Endodermal cell (in vitro differentiated cells): ENCODE measurements at regions not wholly inside any gene's neighbourhood (a gene's known extent, or its start where the extent isn't known, plus 50 kb on each side); places are given as distances from the start of the nearest gene placed in this dataset.

Experiments
- DNase-seq: peaks from one replicate; pipeline ENCODE4 v3.0.0-alpha.2; 2017
- H3K27ac ChIP-seq: 2 replicates; pipeline ENCODE4 v1.5.1; 2013; ENCODE audit warnings: mild to moderate bottlenecking, low read depth, low read length, moderate library complexity
- H3K27me3 ChIP-seq: 2 replicates; pipeline ENCODE4 v1.6.1; 2013; ENCODE audit warnings: mild to moderate bottlenecking, low read length, moderate library complexity; ENCODE audit not compliant: insufficient read depth, control insufficient read depth, poor library complexity, severe bottlenecking
- H3K36me3 ChIP-seq: 2 replicates; pipeline ENCODE4 v1.7.0; 2013; ENCODE audit warnings: mild to moderate bottlenecking, low read length, moderate library complexity; ENCODE audit not compliant: control insufficient read depth, insufficient read depth
- H3K4me1 ChIP-seq: one replicate; pipeline ENCODE4 v1.7.0; 2013; ENCODE audit warnings: low read length; ENCODE audit not compliant: control insufficient read depth, insufficient read depth
- H3K4me3 ChIP-seq: 2 replicates; pipeline ENCODE4 v1.5.1; 2013; ENCODE audit warnings: mild to moderate bottlenecking, low read length, moderate library complexity
- H3K9ac ChIP-seq: 2 replicates; pipeline ENCODE4 v1.6.1; 2013; ENCODE audit warnings: mild to moderate bottlenecking, low read length, moderate library complexity; ENCODE audit not compliant: poor library complexity, severe bottlenecking; ENCODE audit errors: extremely low read depth
- H3K9me3 ChIP-seq: 2 replicates; pipeline ENCODE4 v1.6.1; 2013; ENCODE audit warnings: mild to moderate bottlenecking, low read length, moderate library complexity; ENCODE audit not compliant: control insufficient read depth
- H3K27ac Mint-ChIP-seq: 2 replicates; pipeline ENCODE4 v1.8.0; 2020; ENCODE audit warnings: mixed read lengths
- H3K27me3 Mint-ChIP-seq: 2 replicates; pipeline ENCODE4 v1.8.0; 2021; ENCODE audit warnings: mild to moderate bottlenecking, mixed read lengths; ENCODE audit not compliant: insufficient read depth
- H3K36me3 Mint-ChIP-seq: 2 replicates; pipeline ENCODE4 v1.8.0; 2020; ENCODE audit warnings: low read depth, mixed read lengths
- H3K4me1 Mint-ChIP-seq: 2 replicates; pipeline ENCODE4 v1.8.0; 2020; ENCODE audit warnings: mixed read lengths
- H3K4me3 Mint-ChIP-seq: 2 replicates; pipeline ENCODE4 v1.8.0; 2020; ENCODE audit warnings: mild to moderate bottlenecking, moderate library complexity, mixed read lengths
- H3K9me3 Mint-ChIP-seq: 2 replicates; pipeline ENCODE4 v1.8.0; 2020; ENCODE audit warnings: mild to moderate bottlenecking, mixed read lengths
- CTCF ChIP-seq: fragments of 200-600 bp; sonication (generic); conservative IDR thresholded peaks from 2 replicates; pipeline ENCODE4 v1.5.0; 2021; ENCODE audit warnings: antibody characterized with exemption, mild to moderate bottlenecking
- WGBS, 2 experiments: methylation state at CpG; one replicate each; pipeline versions ENCODE4 v1.1.5 to v1.1.7; 2013; ENCODE audit warnings: missing lambda C conversion rate in 2 of 2, mixed read lengths in 1 of 2; ENCODE audit not compliant: insufficient coverage in 1 of 2, insufficient read length in 1 of 2; 5-methylcytosine and 5-hydroxymethylcytosine counted together

DNA sequence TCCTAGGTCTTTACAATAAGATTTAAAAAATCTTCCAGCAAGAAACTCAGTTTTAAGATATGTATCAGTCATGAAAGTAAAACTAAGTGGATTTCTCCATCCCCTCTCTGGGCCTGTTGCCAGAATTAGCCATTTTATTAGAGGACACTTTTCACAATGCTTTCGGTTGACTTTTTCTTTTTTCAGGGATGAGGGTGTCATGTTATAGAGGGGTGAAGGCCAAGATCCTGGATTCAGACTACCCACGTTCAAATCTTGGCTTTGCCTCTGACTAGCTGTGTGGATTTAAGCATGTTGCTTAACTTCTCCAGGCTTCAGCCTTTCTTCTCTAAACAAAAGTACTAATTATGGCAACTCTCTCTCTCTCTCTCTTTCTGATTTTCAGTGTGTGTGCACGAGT lies 111.7 kb upstream of the COX10 start:
- H3K4me3 Mint-ChIP-seq, result no peak overlapping the region
- no peak overlapping the region for H3K9ac ChIP-seq
- no peaks in the 10 kb centered on the region for H3K36me3 Mint-ChIP-seq
- no peak for TF ChIP-seq CTCF
- no peak overlapping the region for H3K27ac Mint-ChIP-seq
- H3K4me1 ChIP-seq, result no peaks in the 10 kb centered on the region
- no peak overlapping the region for H3K4me3 ChIP-seq
- no peaks in the 10 kb centered on the region for H3K27me3 Mint-ChIP-seq
- H3K27me3 ChIP-seq, result no peaks in the 10 kb centered on the region
- H3K27ac ChIP-seq, result no peak overlapping the region
- peaks cover 2% of the 10 kb centered on the region for H3K4me1 Mint-ChIP-seq
- H3K36me3 ChIP-seq, result no peaks in the 10 kb centered on the region
- no peaks in the 10 kb centered on the region for H3K9me3 Mint-ChIP-seq
- WGBS, 2 experiments, result 93 to 100% methylated on average over 1 to 3 of the region's 3 CpGs
- H3K9me3 ChIP-seq, result no peaks in the 10 kb centered on the region
- no peak for DNase-seq

GRCh38 chr17:13958773-13959172 lies 110.5 kb upstream of the COX10 start:
- no peak overlapping the region for H3K4me3 ChIP-seq
- WGBS, 2 experiments, result 89 to 90% methylated on average over 4 of the region's 4 CpGs
- no peaks in the 10 kb centered on the region for H3K9me3 ChIP-seq
- no peak overlapping the region for H3K9ac ChIP-seq
- H3K27ac ChIP-seq, result no peak overlapping the region
- H3K36me3 ChIP-seq, result no peaks in the 10 kb centered on the region
- peaks cover 3% of the 10 kb centered on the region for H3K4me1 Mint-ChIP-seq
- no peaks in the 10 kb centered on the region for H3K36me3 Mint-ChIP-seq
- H3K9me3 Mint-ChIP-seq, result no peaks in the 10 kb centered on the region
- no peak overlapping the region for H3K4me3 Mint-ChIP-seq
- no peaks in the 10 kb centered on the region for H3K27me3 Mint-ChIP-seq
- H3K27ac Mint-ChIP-seq, result no peak overlapping the region
- H3K4me1 ChIP-seq, result no peaks in the 10 kb centered on the region
- no peaks in the 10 kb centered on the region for H3K27me3 ChIP-seq
- no peak for TF ChIP-seq CTCF
- no peak for DNase-seq

DNA sequence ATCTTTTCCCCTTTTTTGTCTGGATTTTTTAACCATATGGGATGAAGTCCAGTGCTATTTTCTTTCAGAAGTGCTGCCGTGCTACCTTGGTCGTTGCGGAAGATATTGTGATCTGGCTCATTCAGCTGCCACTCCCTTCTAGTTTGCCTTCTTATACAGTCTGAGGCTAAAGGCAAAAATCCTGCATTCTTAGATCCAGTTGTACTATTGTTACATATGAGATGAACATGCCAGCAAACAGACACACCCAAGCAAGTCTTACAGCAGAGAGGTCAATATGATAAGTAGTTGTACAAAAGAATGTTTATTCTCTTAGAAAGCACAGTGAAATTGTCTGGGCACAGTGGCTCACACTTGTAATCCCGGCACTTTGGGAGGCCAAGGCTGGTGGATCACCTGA lies 108.0 kb upstream of the COX10 start:
- no peak overlapping the region for H3K27ac ChIP-seq
- H3K27me3 ChIP-seq, result peaks cover 17% of the 10 kb centered on the region
- H3K4me3 ChIP-seq, result no peak overlapping the region
- peaks cover 7% of the 10 kb centered on the region for H3K27me3 Mint-ChIP-seq
- no peaks in the 10 kb centered on the region for H3K36me3 Mint-ChIP-seq
- no peak for DNase-seq
- H3K36me3 ChIP-seq, result no peaks in the 10 kb centered on the region
- H3K9me3 Mint-ChIP-seq, result no peaks in the 10 kb centered on the region
- H3K4me1 ChIP-seq, result no peaks in the 10 kb centered on the region
- WGBS, 2 experiments, result 93 to 98% methylated on average over 4 of the region's 4 CpGs
- peaks cover 7% of the 10 kb centered on the region for H3K4me1 Mint-ChIP-seq
- no peak overlapping the region for H3K9ac ChIP-seq
- no peak overlapping the region for H3K4me3 Mint-ChIP-seq
- H3K9me3 ChIP-seq, result no peaks in the 10 kb centered on the region
- no peak overlapping the region for H3K27ac Mint-ChIP-seq
- TF ChIP-seq CTCF, result no peak
